Cardiac fibroblast (primary cell): ENCODE measurements at regions not wholly inside any gene's neighbourhood (a gene's known extent, or its start where the extent isn't known, plus 50 kb on each side); places are given as distances from the start of the nearest gene placed in this dataset.

Source experiments
- DNase-seq, 2 donors: peaks; one replicate each; pipeline versions ENCODE4 v3.0.0 to v3.0.0-alpha.2; 2010; ENCODE audit warnings: low read depth in 2 of 2
- H3K4me3 ChIP-seq, 2 donors: replicated peaks in 1 of 2; 1 replicate in 1 of 2; 2 replicates in 1 of 2; pipeline ENCODE4 v1.5.1; 2011; ENCODE audit warnings: low read depth in 2 of 2, low read length in 2 of 2, mild to moderate bottlenecking in 2 of 2, moderate library complexity in 1 of 2
- CTCF ChIP-seq: IDR thresholded peaks from one replicate; pipeline ENCODE4 v1.5.1; 2011; ENCODE audit warnings: low read depth, mild to moderate bottlenecking, low read length, inconsistent platforms

GRCh38 chr7:12895296-12895695 lies 207.9 kb downstream of the ARL4A start:
- H3K4me3 ChIP-seq = no peak overlapping the region
- TF ChIP-seq CTCF = no peak
- no peak for DNase-seq

- no peak for TF ChIP-seq CTCF
Observed at GRCh38 chr7:12896316-12896715, 208.9 kb downstream of the ARL4A start.

GRCh38 chr7:12898004-12898403 lies 210.6 kb downstream of the ARL4A start:
- no peak for TF ChIP-seq CTCF
- H3K4me3 ChIP-seq = no peak overlapping the region
- DNase-seq = no peak

More at GRCh38 chr7:12896316-12896715, 208.9 kb downstream of the ARL4A start:
- H3K4me3 ChIP-seq = no peak overlapping the region
- DNase-seq = no peak

- TF ChIP-seq CTCF = no peak
- H3K4me3 ChIP-seq = no peak overlapping the region
- DNase-seq = no peak
Observed at GRCh38 chr7:12898620-12899019, 211.2 kb downstream of the ARL4A start.

GRCh38 chr7:12905671-12906070 lies 218.2 kb downstream of the ARL4A start:
- DNase-seq = no peak
- no peak for TF ChIP-seq CTCF
- H3K4me3 ChIP-seq = no peak overlapping the region

- TF ChIP-seq CTCF = no peak
- DNase-seq = no peak
- no peak overlapping the region for H3K4me3 ChIP-seq
Observed at GRCh38 chr7:12907774-12908173, 220.3 kb downstream of the ARL4A start.

GRCh38 chr7:12909483-12909882 lies 222.1 kb downstream of the ARL4A start:
- no peak overlapping the region for H3K4me3 ChIP-seq
- TF ChIP-seq CTCF = no peak

More at GRCh38 chr7:12909483-12909882, 222.1 kb downstream of the ARL4A start:
- DNase-seq = no peak
